Tibial artery (tissue), 4 donors: ENCODE measurements at regions not wholly inside any gene's neighbourhood (a gene's known extent, or its start where the extent isn't known, plus 50 kb on each side); places are given as distances from the start of the nearest gene placed in this dataset.

Source experiments
- DNase-seq, 2 donors: peaks; one replicate each; pipeline ENCODE4 v3.0.0-alpha.2; 2019
- H3K27ac ChIP-seq, 2 donors: fragments of 200-600 bp; sonication (generic) in 1 of 2; 1 replicate in 1 of 2; 2 replicates in 1 of 2; pipeline ENCODE4 v1.5.1; 2018 to 2019; ENCODE audit warnings: mild to moderate bottlenecking in 1 of 2
- H3K27me3 ChIP-seq, 2 donors: fragments of 200-600 bp; sonication (generic) in 1 of 2; one replicate each; pipeline versions ENCODE4 v1.5.1 to v1.6.0; 2016 to 2019
- H3K36me3 ChIP-seq, 3 donors: fragments of 200-600 bp; sonication (generic) in 2 of 3; one replicate each; pipeline ENCODE4 v1.5.1; 2016 to 2019; ENCODE audit warnings: mild to moderate bottlenecking in 2 of 3
- H3K4me1 ChIP-seq, 4 donors: fragments of 200-600 bp; sonication (generic) in 2 of 4; 1 replicate in 3 of 4; 2 replicates in 1 of 4; pipeline ENCODE4 v1.5.1; 2016 to 2019
- H3K4me3 ChIP-seq, 2 donors: fragments of 200-600 bp; sonication (generic) in 1 of 2; 1 replicate in 1 of 2; 2 replicates in 1 of 2; pipeline ENCODE4 v1.5.1; 2018 to 2019; ENCODE audit warnings: mild to moderate bottlenecking in 2 of 2
- H3K9me3 ChIP-seq, 3 donors: fragments of 200-600 bp; sonication (generic) in 1 of 3; one replicate each; pipeline ENCODE4 v1.5.1; 2016 to 2019
- intact Hi-C: fragments of 100-400 bp; cut with DNase I; formaldehyde crosslinking; loops from one replicate; pipeline ENCODE4 v1.15.0; 2023; ENCODE audit warnings: low total_unique reads
- TF ChIP-seq, protein P1 (sequence below), 2 experiments: fragments of 200-600 bp in 1 of 2; fragments of 450-650 bp in 1 of 2; IDR thresholded peaks; one replicate each; pipeline ENCODE4 v1.5.1; 2017 to 2019; ENCODE audit warnings: antibody characterized with exemption in 2 of 2, mild to moderate bottlenecking in 1 of 2, moderate library complexity in 1 of 2

DNA sequence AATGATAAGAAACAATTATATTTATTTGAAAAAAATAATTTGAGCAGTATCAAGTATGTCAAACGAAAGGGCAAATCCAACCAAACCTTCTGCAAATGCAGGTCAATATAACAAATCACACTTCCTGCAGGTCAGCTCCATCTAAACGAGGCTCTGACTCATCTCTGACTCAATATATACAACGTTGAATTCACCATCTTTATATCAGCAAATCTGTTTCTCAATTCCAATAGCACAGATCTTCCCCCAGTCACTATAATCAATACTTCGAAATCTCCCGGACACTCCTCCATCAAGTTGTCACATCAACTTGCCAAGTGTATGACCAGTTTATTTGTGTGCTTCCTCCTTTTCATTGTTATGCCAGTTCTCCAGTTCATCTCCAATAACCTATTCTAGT lies 388.9 kb downstream of the ZEB2 start:
- no peaks in the 10 kb centered on the region for H3K36me3 ChIP-seq
- H3K27ac ChIP-seq, result no peak overlapping the region
- H3K27me3 ChIP-seq, result no peaks in the 10 kb centered on the region
- H3K4me3 ChIP-seq, result no peak overlapping the region
- no peaks in the 10 kb centered on the region for H3K9me3 ChIP-seq
- H3K4me1 ChIP-seq, result no peaks in the 10 kb centered on the region
- no peak for DNase-seq
- intact Hi-C loops, result no loop called here
- TF ChIP-seq, protein P1, sequence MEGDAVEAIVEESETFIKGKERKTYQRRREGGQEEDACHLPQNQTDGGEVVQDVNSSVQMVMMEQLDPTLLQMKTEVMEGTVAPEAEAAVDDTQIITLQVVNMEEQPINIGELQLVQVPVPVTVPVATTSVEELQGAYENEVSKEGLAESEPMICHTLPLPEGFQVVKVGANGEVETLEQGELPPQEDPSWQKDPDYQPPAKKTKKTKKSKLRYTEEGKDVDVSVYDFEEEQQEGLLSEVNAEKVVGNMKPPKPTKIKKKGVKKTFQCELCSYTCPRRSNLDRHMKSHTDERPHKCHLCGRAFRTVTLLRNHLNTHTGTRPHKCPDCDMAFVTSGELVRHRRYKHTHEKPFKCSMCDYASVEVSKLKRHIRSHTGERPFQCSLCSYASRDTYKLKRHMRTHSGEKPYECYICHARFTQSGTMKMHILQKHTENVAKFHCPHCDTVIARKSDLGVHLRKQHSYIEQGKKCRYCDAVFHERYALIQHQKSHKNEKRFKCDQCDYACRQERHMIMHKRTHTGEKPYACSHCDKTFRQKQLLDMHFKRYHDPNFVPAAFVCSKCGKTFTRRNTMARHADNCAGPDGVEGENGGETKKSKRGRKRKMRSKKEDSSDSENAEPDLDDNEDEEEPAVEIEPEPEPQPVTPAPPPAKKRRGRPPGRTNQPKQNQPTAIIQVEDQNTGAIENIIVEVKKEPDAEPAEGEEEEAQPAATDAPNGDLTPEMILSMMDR (IDR thresholded peaks at IDR 0.05), result no peak

DNA sequence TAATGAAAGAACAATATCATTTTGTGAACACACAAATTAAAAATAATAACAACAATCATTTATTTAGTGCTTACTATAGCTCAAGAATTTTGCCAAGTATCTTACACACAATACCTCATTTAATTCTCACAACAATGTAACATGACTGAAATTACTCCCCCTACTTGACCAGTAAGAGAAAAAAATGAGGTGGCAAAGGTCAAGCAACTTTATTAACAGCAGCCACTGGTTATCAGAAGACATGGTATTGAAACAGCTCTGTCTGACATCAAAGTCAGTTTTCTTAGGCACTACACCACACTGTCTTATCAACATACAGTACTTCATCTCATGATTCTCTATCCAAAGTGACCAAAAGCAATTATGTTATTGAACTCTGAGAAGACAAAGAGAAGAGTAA lies 389.4 kb downstream of the ZEB2 start:
- Histone ChIP-seq H3K9me3 (no peaks in the 10 kb centered on the region), H3K4me1 (no peaks in the 10 kb centered on the region), H3K27me3 (no peaks in the 10 kb centered on the region), H3K27ac (no peak overlapping the region), H3K36me3 (no peaks in the 10 kb centered on the region), H3K4me3 (no peak overlapping the region)
- TF ChIP-seq, protein P1 (IDR thresholded peaks at IDR 0.05), result no peak
- intact Hi-C loops, result no loop called here
- no peak for DNase-seq

DNA sequence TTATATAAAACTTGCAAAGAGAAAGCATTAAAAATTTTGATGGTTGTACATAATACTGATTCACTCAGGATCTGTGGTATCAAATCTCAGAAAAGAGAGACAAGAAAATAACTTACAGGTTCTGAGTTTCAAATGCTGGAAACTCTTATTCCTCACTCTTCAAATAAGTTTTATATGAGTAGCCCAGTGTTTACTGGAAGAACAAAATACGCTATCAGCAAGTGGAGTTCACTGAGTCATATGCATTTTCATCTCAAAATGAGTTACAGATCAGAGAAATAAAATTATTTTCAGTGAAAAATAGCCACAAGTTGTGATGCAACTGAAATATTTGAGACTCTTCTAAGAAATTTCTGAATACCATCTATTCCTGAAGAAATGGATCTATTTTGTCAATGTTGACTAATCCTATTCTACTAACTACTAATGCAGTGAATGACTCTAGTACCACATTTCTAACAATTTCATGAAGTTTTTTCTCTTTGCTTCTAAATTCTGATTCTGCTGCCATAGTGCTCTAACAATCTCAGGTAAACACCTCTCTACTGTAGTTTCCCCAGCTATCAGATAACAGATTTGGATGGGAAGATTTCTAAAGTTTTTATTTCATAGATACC lies 391.7 kb downstream of the ZEB2 start:
- Histone ChIP-seq H3K4me3 (no peak overlapping the region), H3K27me3 (no peaks in the 10 kb centered on the region), H3K36me3 (no peaks in the 10 kb centered on the region), H3K27ac (no peak overlapping the region), H3K4me1 (no peaks in the 10 kb centered on the region), H3K9me3 (no peaks in the 10 kb centered on the region)
- TF ChIP-seq, protein P1 (IDR thresholded peaks at IDR 0.05), result no peak
- intact Hi-C loops, result no loop called here
- no peak for DNase-seq

DNA sequence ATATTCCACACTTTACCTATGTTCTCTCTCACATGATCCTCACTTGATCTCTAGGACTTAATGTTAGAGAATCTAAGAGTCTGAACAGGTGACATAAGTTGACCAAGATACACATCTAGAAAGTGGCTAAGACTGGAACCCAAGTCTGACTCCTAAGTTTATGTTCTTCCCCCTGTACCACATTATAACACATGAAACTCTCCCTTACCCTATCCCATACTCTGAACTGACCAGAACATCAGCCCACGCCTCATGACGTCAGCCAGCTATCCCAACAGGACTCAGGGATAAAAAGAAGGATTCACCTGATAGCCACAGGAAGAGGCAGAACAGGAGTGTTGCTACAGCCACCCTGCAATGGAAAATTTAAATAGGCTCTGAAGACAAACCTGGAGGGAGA lies 392.2 kb downstream of the ZEB2 start:
- Histone ChIP-seq H3K27me3 (no peaks in the 10 kb centered on the region), H3K9me3 (no peaks in the 10 kb centered on the region), H3K27ac (no peak overlapping the region), H3K4me3 (no peak overlapping the region), H3K36me3 (no peaks in the 10 kb centered on the region), H3K4me1 (no peaks in the 10 kb centered on the region)
- intact Hi-C loops, result no loop called here
- DNase-seq, result no peak
- TF ChIP-seq, protein P1 (IDR thresholded peaks at IDR 0.05), result no peak

DNA sequence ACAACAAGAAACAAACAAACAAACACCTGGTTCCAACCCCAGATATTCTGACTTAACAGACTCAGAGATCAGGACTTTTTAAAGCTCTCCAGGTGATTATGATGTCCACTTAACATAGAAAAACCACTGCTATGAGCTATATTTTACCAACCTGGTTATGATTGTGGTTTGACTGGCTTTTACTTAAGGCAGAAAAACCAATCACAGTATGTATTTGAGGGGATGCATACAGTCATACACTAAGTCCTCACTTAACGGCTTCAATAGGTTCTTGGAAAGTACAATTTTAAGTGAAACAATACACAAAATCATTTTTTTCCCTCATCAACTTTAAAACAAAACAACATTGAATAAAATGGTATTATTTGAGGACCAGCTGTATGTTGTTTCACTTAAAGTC lies 393.6 kb downstream of the ZEB2 start:
- Histone ChIP-seq H3K4me3 (no peak overlapping the region), H3K9me3 (no peaks in the 10 kb centered on the region), H3K4me1 (no peaks in the 10 kb centered on the region), H3K36me3 (no peaks in the 10 kb centered on the region), H3K27ac (no peak overlapping the region), H3K27me3 (no peaks in the 10 kb centered on the region)
- intact Hi-C loops, result no loop called here
- DNase-seq, result no peak
- TF ChIP-seq, protein P1 (IDR thresholded peaks at IDR 0.05), result no peak

DNA sequence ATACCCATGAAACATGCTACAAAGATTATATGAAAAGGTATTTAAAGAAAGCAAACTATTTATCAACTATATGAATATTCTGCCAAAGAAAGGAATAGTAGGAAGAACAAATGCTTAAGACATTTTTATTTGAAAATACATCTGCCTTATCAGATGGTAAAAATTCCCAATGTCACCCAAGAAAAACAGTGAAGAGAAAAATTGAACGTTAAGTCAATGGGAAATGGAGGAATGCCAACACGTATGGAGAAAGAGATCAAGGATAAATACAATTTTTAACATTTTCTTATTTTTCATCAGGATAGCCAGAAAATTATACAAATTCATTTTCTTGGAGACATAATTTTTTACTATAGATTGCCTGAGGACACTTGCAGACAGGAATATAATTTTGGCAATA lies 394.2 kb downstream of the ZEB2 start:
- DNase-seq, result no peak
- intact Hi-C loops, result no loop called here
- TF ChIP-seq, protein P1 (IDR thresholded peaks at IDR 0.05), result no peak
- Histone ChIP-seq H3K36me3 (no peaks in the 10 kb centered on the region), H3K4me1 (no peaks in the 10 kb centered on the region), H3K9me3 (no peaks in the 10 kb centered on the region), H3K27ac (no peak overlapping the region), H3K4me3 (no peak overlapping the region), H3K27me3 (no peaks in the 10 kb centered on the region)
